OCI-LY1 (cell line): ENCODE measurements at regions not wholly inside any gene's neighbourhood (a gene's known extent, or its start where the extent isn't known, plus 50 kb on each side); places are given as distances from the start of the nearest gene placed in this dataset.

Experiments
- H2AFZ ChIP-seq: fragments of 200-600 bp; sonication (generic), shearing (Covaris generic); 2 replicates; pipeline ENCODE4 v1.6.0; 2014; ENCODE audit warnings: antibody characterized with exemption, mild to moderate bottlenecking, low read length
- H3F3A ChIP-seq: fragments of 200-600 bp; sonication (generic), shearing (Covaris generic); 2 replicates; pipeline ENCODE4 v1.6.0; 2014; ENCODE audit warnings: mild to moderate bottlenecking, antibody characterized with exemption, low read length, moderate library complexity; ENCODE audit not compliant: insufficient read depth
- H3K27ac ChIP-seq: fragments of 200-600 bp; sonication (generic); 2 replicates; pipeline ENCODE4 v1.5.1; 2014; ENCODE audit warnings: low read length, mixed run types, mild to moderate bottlenecking, low read depth; ENCODE audit not compliant: poor library complexity, severe bottlenecking
- H3K27me3 ChIP-seq: fragments of 200-600 bp; sonication (generic); 2 replicates; pipeline ENCODE4 v1.6.0; 2014; ENCODE audit warnings: antibody characterized with exemption, mild to moderate bottlenecking, low read length, moderate library complexity; ENCODE audit not compliant: insufficient read depth
- H3K36me3 ChIP-seq: fragments of 200-600 bp; sonication (generic); 2 replicates; pipeline ENCODE4 v1.6.1; 2014; ENCODE audit warnings: mild to moderate bottlenecking, antibody characterized with exemption, low read length, moderate library complexity, mixed read lengths; ENCODE audit not compliant: insufficient read depth
- H3K4me1 ChIP-seq: fragments of 200-600 bp; sonication (generic); 2 replicates; pipeline ENCODE4 v1.5.1; 2014; ENCODE audit warnings: mild to moderate bottlenecking, low read length, moderate library complexity; ENCODE audit not compliant: insufficient read depth, severe bottlenecking
- H3K4me2 ChIP-seq: fragments of 200-600 bp; sonication (generic), shearing (Covaris generic); 2 replicates; pipeline ENCODE4 v1.6.1; 2014; ENCODE audit warnings: low read length
- H3K4me3 ChIP-seq: fragments of 200-600 bp; sonication (generic); 2 replicates; pipeline ENCODE4 v1.5.1; 2014; ENCODE audit warnings: low read length, low read depth, mild to moderate bottlenecking, mixed read lengths; ENCODE audit not compliant: poor library complexity, severe bottlenecking
- H3K79me2 ChIP-seq: fragments of 200-600 bp; shearing (Covaris generic); 2 replicates; pipeline ENCODE4 v1.6.1; 2016; ENCODE audit warnings: mixed run types, low read length, mixed read lengths; ENCODE audit not compliant: insufficient read depth
- H3K9ac ChIP-seq: fragments of 200-600 bp; sonication (generic), shearing (Covaris generic); 2 replicates; pipeline ENCODE4 v1.6.1; 2014; ENCODE audit warnings: mild to moderate bottlenecking, low read length, mixed read lengths
- H3K9me2 ChIP-seq: fragments of 200-600 bp; sonication (generic), shearing (Covaris generic); 2 replicates; pipeline ENCODE4 v1.6.1; 2014; ENCODE audit warnings: low read depth, mild to moderate bottlenecking, low read length, mixed read lengths
- H3K9me3 ChIP-seq: fragments of 200-600 bp; shearing (Covaris generic); 2 replicates; pipeline ENCODE4 v1.6.1; 2014; ENCODE audit warnings: low read length, mixed read lengths
- H4K20me1 ChIP-seq: fragments of 200-600 bp; sonication (generic), shearing (Covaris generic); 2 replicates; pipeline ENCODE4 v1.6.0; 2016; ENCODE audit warnings: mild to moderate bottlenecking, low read length; ENCODE audit not compliant: insufficient read depth
- EZH2 ChIP-seq: fragments of 200-600 bp; sonication (generic), shearing (Covaris generic); IDR thresholded peaks from 2 replicates; pipeline ENCODE4 v1.8.0; 2017; ENCODE audit warnings: borderline replicate concordance, mixed run types, mild to moderate bottlenecking, antibody characterized with exemption, low read length, moderate library complexity, mixed read lengths
- TF ChIP-seq, protein P1 (sequence below): fragments of 200-600 bp; sonication (generic), shearing (Covaris generic); IDR thresholded peaks from 2 replicates; pipeline ENCODE4 v1.5.1; 2017; ENCODE audit warnings: mild to moderate bottlenecking, antibody characterized with exemption, low read length, moderate library complexity, mixed read lengths

DNA sequence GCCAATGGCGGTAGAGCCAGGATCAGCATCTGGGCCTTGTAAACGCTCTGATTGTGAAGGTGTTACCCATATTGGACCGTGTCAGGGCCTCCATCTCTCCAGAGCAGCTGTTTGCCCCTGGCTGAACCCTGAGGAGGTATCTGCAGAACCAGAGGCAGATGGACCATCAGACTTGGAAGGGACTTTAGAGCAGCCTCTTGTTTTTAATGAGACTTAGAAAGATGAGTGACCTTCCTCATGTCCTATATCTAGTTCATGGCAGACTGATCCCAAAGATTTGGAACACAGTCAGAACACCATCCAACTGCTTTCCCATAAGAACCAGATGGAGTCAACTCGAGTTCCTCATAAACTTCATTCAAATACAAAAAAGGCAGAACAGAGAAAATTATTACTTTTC lies 135.1 kb upstream of the MSX1 start:
- H3K36me3 ChIP-seq, result no peaks in the 10 kb centered on the region; the same call in 1 of the 2 replicates
- no peak overlapping the region for H2AFZ ChIP-seq
- no peaks in the 10 kb centered on the region for H3K4me1 ChIP-seq
- H3K79me2 ChIP-seq, result no peaks in the 10 kb centered on the region
- H3K4me3 ChIP-seq, result no peak overlapping the region
- no peaks in the 10 kb centered on the region for H4K20me1 ChIP-seq
- no peak overlapping the region for H3K9ac ChIP-seq
- no peaks in the 10 kb centered on the region for H3K9me3 ChIP-seq
- no peaks in the 10 kb centered on the region for H3K27me3 ChIP-seq
- H3K9me2 ChIP-seq, result no peaks in the 10 kb centered on the region
- H3K27ac ChIP-seq, result no peak overlapping the region
- H3K4me2 ChIP-seq, result no peak overlapping the region
- no peaks in the 10 kb centered on the region for H3F3A ChIP-seq
- TF ChIP-seq, protein P1, sequence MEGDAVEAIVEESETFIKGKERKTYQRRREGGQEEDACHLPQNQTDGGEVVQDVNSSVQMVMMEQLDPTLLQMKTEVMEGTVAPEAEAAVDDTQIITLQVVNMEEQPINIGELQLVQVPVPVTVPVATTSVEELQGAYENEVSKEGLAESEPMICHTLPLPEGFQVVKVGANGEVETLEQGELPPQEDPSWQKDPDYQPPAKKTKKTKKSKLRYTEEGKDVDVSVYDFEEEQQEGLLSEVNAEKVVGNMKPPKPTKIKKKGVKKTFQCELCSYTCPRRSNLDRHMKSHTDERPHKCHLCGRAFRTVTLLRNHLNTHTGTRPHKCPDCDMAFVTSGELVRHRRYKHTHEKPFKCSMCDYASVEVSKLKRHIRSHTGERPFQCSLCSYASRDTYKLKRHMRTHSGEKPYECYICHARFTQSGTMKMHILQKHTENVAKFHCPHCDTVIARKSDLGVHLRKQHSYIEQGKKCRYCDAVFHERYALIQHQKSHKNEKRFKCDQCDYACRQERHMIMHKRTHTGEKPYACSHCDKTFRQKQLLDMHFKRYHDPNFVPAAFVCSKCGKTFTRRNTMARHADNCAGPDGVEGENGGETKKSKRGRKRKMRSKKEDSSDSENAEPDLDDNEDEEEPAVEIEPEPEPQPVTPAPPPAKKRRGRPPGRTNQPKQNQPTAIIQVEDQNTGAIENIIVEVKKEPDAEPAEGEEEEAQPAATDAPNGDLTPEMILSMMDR, result no peak
- TF ChIP-seq EZH2, result no peak

DNA sequence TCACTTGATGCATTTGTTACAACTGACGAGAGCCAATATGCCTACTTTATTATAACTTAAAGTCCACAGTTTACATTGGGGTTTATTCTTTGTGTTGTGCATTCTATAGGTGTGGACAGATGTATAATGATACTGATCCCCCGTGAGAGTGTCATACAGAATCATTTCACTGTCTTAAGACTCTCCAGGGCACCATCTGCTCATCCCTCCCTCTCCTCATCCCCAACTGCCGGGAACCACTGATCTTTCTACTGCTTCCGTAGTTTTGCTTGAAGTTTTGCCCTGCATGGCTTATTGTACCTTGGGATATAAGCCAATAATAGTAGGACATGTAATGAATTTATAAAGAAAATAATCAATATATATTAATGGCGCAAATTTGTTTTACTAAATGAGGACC lies 137.8 kb upstream of the MSX1 start:
- H3K27ac ChIP-seq, result no peak overlapping the region
- H3F3A ChIP-seq, result no peaks in the 10 kb centered on the region
- H4K20me1 ChIP-seq, result no peaks in the 10 kb centered on the region
- no peaks in the 10 kb centered on the region for H3K79me2 ChIP-seq
- H3K27me3 ChIP-seq, result no peaks in the 10 kb centered on the region
- H3K9ac ChIP-seq, result no peak overlapping the region
- H3K4me1 ChIP-seq, result no peaks in the 10 kb centered on the region
- no peak for TF ChIP-seq EZH2
- TF ChIP-seq, protein P1, result no peak
- H3K4me3 ChIP-seq, result no peak overlapping the region
- H3K36me3 ChIP-seq, result no peaks in the 10 kb centered on the region
- no peak overlapping the region for H3K4me2 ChIP-seq
- H3K9me2 ChIP-seq, result no peaks in the 10 kb centered on the region
- H2AFZ ChIP-seq, result no peak overlapping the region
- H3K9me3 ChIP-seq, result no peaks in the 10 kb centered on the region

DNA sequence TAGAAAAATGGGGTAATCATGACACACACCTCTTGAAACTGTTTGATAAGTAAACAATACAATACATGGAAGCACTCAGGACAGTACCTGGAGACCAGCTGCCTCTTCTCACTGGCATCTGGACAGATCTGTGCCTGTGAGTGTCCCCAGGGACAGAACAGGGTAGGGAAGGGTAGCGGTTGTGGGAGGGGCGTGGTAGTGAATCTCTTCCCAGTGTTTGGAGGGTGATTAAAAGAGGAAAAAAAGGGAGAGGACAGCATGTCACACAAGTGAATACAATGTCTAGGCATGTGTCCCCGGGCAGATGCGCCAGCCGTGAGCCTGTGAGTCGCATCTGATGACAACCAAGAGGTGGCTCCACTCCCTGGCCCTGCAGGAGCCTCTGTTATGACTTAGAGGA lies 138.8 kb upstream of the MSX1 start:
- H3K9me2 ChIP-seq, result no peaks in the 10 kb centered on the region
- no peaks in the 10 kb centered on the region for H4K20me1 ChIP-seq
- H3F3A ChIP-seq, result no peaks in the 10 kb centered on the region
- H3K36me3 ChIP-seq, result no peaks in the 10 kb centered on the region
- no peak overlapping the region for H3K9ac ChIP-seq
- H2AFZ ChIP-seq, result no peak overlapping the region
- H3K27ac ChIP-seq, result no peak overlapping the region
- no peak overlapping the region for H3K4me2 ChIP-seq
- no peaks in the 10 kb centered on the region for H3K9me3 ChIP-seq
- TF ChIP-seq, protein P1, result no peak
- TF ChIP-seq EZH2, result no peak
- H3K4me3 ChIP-seq, result no peak overlapping the region
- no peaks in the 10 kb centered on the region for H3K79me2 ChIP-seq
- H3K4me1 ChIP-seq, result no peaks in the 10 kb centered on the region
- no peaks in the 10 kb centered on the region for H3K27me3 ChIP-seq
